ENCODE measurements at regions not wholly inside any gene's neighbourhood (a gene's known extent, or its start where the extent isn't known, plus 50 kb on each side); places are given as distances from the start of the nearest gene placed in this dataset.

- Histone ChIP-seq H3K27me3 (ENCODE audit: low read depth) (no peaks in the 10 kb centered on the region), H3K36me3 (no peaks in the 10 kb centered on the region), H3K4me1 (peaks cover 39% of the 10 kb centered on the region), H3K4me3 (no peak overlapping the region), H3K9me3 (replicated peaks) (no peaks in the 10 kb centered on the region), H3K27ac (replicated peaks) (peak overlapping the region; percentile 13)
- intact Hi-C loops (cut with micrococcal nuclease), result no loop called here
- DNase-seq, result no peak
- TF ChIP-seq CTCF (IDR thresholded peaks at IDR 0.05; ENCODE audit: borderline replicate concordance), result no peak
Observed at GRCh38 chr14:100010679-100011078, 54.5 kb upstream of the EVL start.

- H3K27me3 ChIP-seq (ENCODE audit: low read depth), result no peaks in the 10 kb centered on the region
- H3K9me3 ChIP-seq (replicated peaks), result no peaks in the 10 kb centered on the region
- H3K4me3 ChIP-seq, result no peak overlapping the region
- no peak for DNase-seq
- no peak for TF ChIP-seq CTCF (IDR thresholded peaks at IDR 0.05; ENCODE audit: borderline replicate concordance)
- intact Hi-C loops (cut with micrococcal nuclease), result no loop called here
- peak overlapping the region; percentile 13 for H3K27ac ChIP-seq (replicated peaks)
- no peaks in the 10 kb centered on the region for H3K36me3 ChIP-seq
- H3K4me1 ChIP-seq, result peaks cover 40% of the 10 kb centered on the region
Observed at GRCh38 chr14:100011628-100012325, 53.4 kb upstream of the EVL start.

- Histone ChIP-seq H3K4me1 (peaks cover 40% of the 10 kb centered on the region), H3K4me3 (no peak overlapping the region), H3K36me3 (no peaks in the 10 kb centered on the region), H3K9me3 (replicated peaks) (no peaks in the 10 kb centered on the region), H3K27ac (replicated peaks) (no peak overlapping the region), H3K27me3 (ENCODE audit: low read depth) (no peaks in the 10 kb centered on the region)
- intact Hi-C loops (cut with micrococcal nuclease), result no loop called here
- DNase-seq, result no peak
- no peak for TF ChIP-seq CTCF (IDR thresholded peaks at IDR 0.05; ENCODE audit: borderline replicate concordance)
Observed at GRCh38 chr14:100012478-100013327, 52.5 kb upstream of the EVL start.

- H3K27me3 ChIP-seq (ENCODE audit: low read depth), result no peaks in the 10 kb centered on the region
- no peak overlapping the region for H3K27ac ChIP-seq (replicated peaks)
- no peaks in the 10 kb centered on the region for H3K9me3 ChIP-seq (replicated peaks)
- TF ChIP-seq CTCF (IDR thresholded peaks at IDR 0.05; ENCODE audit: borderline replicate concordance), result no peak
- no peaks in the 10 kb centered on the region for H3K36me3 ChIP-seq
- H3K4me1 ChIP-seq, result peaks cover 58% of the 10 kb centered on the region
- no peak for DNase-seq
- no peak overlapping the region for H3K4me3 ChIP-seq
- intact Hi-C loops (cut with micrococcal nuclease), result no loop called here
Observed at GRCh38 chr14:100015251-100015655, 50.0 kb upstream of the EVL start.
